Stimulated activated CD4-positive, alpha-beta T cell treated with anti-CD3 and anti-CD28 coated beads, Interleukin-15, amount 100 ng/mL, for 48 hours (primary cell): ENCODE measurements at regions not wholly inside any gene's neighbourhood (a gene's known extent, or its start where the extent isn't known, plus 50 kb on each side); places are given as distances from the start of the nearest gene placed in this dataset.

Experiments
- DNase-seq, 2 donors: peaks; one replicate each; pipeline ENCODE4 v3.0.0-alpha.2; 2020; ENCODE audit warnings: low read depth in 2 of 2

- no peak for DNase-seq
Measured at GRCh38 chr17:70230850-70231640, 61.7 kb downstream of the KCNJ2 start.

DNA sequence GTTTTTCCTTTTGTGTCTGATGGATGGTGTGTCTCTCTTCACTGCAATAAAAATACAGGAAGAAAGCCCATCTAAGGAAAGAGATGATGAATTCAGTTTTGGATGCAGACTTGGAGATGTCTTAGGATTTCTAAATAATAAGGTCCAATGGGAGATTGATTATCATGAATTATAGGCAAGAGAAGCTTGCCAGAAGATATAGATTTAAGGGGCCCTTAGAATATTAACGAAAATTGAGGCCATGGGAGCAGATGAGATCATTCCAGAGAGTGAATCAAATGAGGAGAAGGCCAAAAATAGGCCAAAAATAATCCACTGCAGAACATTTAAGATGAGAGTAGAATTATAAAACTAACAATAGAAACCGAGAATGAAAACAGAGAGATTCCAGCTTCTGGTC lies 63.1 kb downstream of the KCNJ2 start:
- DNase-seq, result no peak

DNA sequence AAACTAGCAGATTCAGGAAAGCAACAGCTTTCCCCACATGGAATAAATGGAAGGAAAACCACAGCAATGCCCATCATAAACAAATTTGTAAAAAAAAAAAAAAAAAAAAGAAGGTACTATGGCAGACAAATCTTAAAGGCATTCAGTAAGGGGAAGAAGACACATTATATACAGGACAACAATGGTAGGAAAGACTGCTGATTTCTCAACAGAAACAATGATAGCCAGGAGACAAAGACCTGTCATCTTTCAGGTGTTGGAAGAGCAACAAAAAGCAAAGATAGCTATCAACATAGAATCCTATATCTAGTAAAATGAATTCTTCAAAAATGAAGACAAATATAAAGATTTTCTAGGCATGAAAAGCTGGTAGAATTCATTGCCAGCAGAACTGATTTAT lies 65.9 kb downstream of the KCNJ2 start:
- DNase-seq, result no peak

- DNase-seq, result no peak
Measured at GRCh38 chr17:70238228-70238627, 68.9 kb downstream of the KCNJ2 start.

DNA sequence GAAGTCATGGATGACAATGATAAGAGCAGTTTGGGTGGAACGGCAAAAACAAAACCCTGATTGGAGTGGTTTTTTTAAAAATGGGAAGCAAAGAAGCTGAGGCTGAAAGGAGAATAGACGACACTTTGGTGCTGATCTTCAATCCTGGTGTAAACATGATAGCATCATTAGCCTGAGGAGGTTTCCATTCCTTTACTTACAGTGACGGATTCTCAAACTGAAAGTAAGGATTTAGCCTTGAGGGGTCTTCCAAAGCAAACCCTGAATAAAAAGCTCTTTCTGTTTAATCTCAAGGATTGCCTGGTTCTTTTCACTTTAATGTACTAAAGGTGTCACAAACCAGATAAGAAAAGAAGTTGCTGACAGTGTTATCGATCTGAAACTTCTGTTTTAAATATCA lies 69.3 kb downstream of the KCNJ2 start:
- no peak for DNase-seq

DNA sequence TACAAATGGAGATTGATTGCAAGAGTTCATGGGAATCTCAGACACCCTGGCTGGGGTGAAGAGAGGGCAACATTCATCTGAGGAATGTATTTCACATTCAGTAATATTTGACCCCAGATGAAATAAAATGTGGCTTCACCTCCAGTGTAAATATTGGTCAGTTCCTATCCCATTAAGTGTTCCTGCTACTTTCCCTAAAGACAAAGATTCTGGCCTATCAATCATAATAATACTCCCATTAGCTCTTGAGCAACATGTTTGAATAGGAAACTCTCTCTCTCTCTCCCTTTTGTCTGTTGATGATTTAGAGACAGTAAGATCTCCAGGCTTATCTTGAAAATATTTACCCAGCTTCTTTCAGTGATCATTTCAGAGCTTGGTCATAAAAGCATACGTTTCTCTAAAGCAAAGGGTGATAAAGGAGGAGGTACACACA lies 70.1 kb downstream of the KCNJ2 start:
- no peak for DNase-seq

DNA sequence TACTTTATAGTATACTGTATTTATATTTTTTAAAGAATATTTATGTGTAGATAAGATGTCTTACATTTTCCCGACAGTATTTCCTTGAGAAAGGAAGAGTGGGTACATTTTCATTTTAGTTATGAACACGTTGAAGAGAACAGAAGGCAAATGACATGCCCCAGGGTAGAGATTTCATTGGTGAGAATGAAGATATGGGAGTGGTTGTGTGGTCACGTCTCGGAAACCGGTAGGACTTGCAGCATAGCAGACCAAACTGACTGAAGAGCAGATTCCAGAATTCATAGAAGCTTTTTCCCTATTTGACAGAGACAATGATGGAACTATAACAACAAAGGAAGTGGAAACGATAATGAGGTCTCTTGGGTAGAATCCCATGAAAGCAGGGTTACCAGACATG lies 71.7 kb downstream of the KCNJ2 start:
- no peak for DNase-seq

DNA sequence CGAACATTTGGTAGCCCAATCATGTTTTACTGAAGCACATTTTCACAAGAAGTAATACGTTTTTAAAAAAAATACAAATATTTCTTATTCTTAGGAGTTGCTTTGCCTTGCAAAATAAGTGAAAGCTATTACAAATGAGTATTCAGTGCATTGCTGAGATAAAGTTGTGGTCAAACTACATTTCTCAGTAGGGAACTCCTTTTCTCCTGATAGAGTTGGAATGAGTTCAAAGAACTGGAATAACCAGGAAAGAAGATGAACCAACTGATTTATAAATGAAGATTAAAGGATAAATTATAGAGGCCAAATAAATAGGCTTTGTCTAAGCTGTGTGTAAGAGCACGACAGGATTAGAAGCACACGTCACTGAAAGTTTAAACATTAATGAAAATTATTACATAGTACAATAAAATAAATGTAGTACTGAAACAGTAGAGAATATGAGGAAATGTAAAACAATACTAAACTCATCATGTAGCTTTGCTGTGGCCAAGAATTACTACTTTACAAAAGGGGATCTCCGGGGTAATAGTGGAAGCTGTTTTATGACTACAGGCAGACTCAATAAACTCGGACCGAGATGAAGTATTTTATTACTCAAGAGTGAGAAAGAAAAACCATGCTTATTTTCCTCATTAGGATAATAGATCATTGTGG lies 73.6 kb downstream of the KCNJ2 start:
- DNase-seq, result no peak

GRCh38 chr17:70251706-70252105 lies 82.4 kb downstream of the KCNJ2 start:
- DNase-seq, result no peak

- DNase-seq, result no peak
Measured at GRCh38 chr17:70254735-70255460, 85.6 kb downstream of the KCNJ2 start.

GRCh38 chr17:70256751-70257150 lies 87.4 kb downstream of the KCNJ2 start:
- DNase-seq, result no peak

DNA sequence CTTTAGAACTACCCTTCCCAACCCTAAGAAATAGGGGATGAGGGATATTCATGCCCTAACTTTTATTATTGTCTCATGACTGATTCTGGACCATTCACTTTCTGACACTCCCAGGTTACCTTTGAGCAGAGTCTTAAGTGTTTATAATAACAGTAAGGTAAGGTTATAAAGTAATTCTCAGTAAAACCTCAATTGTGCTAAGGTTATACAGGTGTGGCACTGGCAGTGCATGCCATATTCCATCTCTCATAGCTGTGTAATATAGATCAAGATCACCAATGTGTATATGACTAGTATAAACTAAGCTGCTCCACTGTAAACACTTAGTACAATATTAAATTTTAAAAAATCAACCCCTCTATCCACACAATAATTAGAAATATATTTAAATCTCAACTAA lies 89.1 kb downstream of the KCNJ2 start:
- no peak for DNase-seq

GRCh38 chr17:70259400-70259799 lies 90.1 kb downstream of the KCNJ2 start:
- DNase-seq, result no peak

DNA sequence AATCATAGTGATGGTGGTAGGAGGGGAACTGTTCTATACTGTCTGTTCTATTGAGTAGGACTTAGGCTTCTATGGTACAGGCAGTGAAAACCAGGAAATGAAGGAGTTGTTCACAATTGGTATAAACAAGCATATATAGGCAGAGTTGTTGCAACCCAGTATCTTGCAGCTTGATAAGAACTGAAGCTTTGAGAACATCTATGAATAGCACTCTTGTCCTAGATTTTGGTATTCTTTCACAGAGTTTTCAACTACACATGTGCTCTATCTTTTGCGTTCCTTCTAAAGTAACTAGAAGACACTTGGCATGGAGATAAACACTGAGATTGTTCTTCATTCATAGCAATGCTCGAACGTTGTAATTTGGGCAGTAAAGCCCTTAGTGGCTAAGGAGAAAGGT lies 91.8 kb downstream of the KCNJ2 start:
- DNase-seq, result no peak

DNA sequence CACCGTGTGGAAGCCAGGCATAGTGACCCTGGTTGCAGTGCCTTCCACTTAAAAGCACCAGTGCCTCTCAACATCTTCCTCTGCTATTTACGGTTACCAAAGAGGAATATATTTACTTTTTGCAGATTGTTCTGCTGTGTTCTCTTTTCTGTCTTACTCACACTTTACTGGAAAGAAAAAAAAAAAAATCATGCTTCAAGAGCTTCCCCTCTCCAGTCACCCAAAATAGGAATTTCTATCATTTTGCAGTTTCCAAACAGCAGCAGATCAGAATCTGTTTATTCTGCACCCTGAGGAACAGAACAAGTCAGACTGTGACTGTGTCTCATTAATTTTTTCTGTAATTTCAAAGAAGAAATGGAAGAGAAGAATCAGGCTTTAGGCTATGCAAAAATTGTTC lies 96.1 kb downstream of the KCNJ2 start:
- DNase-seq, result no peak

DNA sequence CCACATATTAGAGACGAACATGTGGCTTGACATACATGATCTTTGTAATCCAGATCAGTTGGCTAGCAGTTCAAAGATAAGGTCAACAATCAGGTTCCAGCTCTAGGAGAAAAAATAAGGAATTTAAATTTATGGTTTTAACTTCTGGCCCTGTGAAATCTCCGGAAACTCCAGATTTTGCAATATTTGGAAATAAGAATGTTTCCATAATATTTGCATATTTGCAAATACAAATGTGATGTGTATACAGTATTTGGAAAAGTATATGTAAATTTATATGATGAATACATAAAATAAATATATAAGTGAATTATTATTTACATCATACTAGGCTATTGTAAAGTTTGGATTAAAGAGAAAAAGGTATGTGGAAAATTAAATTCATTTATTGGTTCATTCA lies 97.1 kb downstream of the KCNJ2 start:
- DNase-seq, result no peak

- DNase-seq, result no peak
Measured at GRCh38 chr17:70268383-70268782, 99.1 kb downstream of the KCNJ2 start.

GRCh38 chr17:70270554-70270953 lies 101.2 kb downstream of the KCNJ2 start:
- DNase-seq, result no peak

GRCh38 chr17:70271200-70271599 lies 101.9 kb downstream of the KCNJ2 start:
- no peak for DNase-seq

GRCh38 chr17:70271672-70272071 lies 102.3 kb downstream of the KCNJ2 start:
- DNase-seq, result no peak

DNA sequence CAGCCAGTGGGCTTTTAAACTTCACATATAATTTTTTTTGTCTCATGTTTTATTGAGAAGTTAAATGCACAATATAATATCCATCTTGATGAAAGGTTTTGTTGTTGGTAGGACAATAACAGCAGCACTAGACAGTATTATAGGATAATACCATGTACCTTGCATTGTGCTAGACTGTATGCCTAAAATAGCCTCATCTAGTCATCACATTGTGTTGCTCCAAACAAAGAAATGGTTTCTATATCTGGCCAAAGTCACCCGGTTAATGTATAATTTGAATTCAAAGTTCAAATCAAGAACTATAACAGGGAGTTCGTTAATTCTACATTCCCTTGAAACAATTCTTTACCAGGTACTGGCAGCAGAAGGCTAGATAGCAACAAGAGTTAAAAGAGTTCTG lies 104.9 kb downstream of the KCNJ2 start:
- no peak for DNase-seq

DNA sequence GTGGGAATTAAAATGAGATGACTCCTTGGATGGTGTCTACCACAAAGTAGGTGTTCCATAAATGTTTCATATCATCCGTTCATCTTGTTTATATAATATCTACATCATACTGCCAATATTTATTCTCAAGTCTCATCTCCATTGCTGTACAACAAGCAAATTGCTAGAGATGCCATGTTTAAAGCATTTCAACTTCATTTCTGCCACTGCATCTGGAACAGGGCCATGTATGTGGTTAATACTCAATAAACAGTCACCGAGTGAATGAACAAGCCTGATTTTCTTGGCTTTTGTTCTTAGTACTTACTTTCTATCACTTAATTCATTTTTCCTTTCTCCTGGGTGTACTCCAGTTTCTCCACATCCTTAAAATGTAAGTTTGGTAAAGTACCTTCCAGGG lies 107.6 kb downstream of the KCNJ2 start:
- DNase-seq, result no peak
